ENCODE measurements at regions not wholly inside any gene's neighbourhood (a gene's known extent, or its start where the extent isn't known, plus 50 kb on each side); places are given as distances from the start of the nearest gene placed in this dataset.

DNA sequence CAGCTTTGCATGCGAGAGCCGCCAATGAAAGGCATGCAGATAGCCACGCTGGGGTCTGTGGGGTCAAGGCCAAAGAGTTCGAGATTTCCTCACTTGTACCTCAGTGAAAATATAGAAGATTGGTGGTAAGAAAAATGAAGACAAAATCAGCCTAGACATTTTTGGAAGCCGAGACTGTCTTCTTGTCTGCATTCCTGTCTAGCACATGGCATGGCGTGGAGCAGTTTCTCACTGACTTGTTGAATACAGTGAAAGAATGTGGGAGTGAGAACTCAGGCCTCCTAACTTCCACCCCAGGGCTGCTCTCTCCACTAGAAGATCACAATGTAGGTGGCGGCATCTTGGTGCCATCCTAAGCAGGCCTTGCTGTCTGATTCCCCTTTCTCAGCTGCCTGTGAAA lies 740.8 kb upstream of the HS6ST1 start:
- DNase-seq: no peak

- peak; percentile 37 for DNase-seq
Observed at GRCh38 chr2:129061069-129061768, 742.6 kb upstream of the HS6ST1 start.

GRCh38 chr2:129061769-129062121 lies 743.1 kb upstream of the HS6ST1 start:
- DNase-seq: no peak

DNA sequence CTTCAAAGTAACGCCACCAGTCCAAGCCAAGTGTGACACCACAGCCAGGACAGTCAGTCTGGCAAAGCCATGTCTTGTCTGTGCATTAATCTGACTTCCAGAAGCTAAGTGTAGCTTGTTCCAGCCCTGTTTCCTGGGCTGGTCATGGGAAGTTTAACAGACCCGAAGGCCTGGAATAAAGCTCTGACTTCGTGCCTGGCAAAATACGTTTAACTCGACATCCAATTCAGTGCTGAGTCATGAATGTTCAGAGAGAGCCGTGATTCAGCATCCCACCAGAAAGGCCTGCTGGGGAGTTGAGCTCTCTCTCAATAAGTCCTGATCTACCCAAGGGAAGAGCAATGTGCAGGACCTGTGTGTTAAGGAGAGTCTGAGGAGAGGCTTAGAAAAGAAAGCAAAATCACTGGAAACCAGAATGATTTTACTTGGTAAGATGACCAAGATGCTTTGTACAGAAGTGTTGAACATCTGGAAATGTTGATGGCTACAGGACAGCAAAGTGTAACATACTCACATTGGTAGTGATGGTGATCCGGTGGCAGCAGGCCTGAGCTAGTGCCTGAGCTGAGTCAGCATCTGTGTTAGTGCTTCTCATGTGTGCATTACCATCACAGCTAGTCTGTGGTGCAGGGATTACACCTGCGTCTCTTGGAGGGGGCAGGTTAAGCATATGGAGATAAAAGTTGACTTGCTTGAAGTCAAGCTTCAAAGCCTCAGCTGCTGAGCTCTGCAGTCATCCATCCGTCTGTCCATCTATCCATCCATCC lies 743.7 kb upstream of the HS6ST1 start:
- peak; percentile 45 for DNase-seq

- DNase-seq: no peak
Observed at GRCh38 chr2:129067070-129067469, 748.4 kb upstream of the HS6ST1 start.

- no peak for DNase-seq
Observed at GRCh38 chr2:129067953-129068352, 749.3 kb upstream of the HS6ST1 start.

DNA sequence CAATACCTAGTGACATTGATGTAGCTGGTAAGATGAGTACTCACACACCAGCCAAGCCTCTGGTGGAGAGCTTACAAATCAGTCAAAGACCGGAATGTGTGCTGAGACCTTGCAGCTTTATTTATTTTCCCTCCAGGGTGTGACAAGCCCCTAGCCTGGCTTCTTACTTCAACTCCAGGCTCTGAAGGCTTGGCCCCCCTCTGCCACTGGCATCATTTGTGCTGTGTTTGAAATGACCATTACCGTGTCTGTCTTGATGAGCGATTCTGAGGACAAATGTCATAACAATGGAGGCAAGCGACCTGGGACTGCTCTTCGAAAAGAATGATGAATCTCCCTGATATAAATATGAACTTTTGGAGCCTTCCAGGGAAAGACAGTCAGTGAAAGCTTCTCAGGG lies 749.9 kb upstream of the HS6ST1 start:
- no peak for DNase-seq

DNA sequence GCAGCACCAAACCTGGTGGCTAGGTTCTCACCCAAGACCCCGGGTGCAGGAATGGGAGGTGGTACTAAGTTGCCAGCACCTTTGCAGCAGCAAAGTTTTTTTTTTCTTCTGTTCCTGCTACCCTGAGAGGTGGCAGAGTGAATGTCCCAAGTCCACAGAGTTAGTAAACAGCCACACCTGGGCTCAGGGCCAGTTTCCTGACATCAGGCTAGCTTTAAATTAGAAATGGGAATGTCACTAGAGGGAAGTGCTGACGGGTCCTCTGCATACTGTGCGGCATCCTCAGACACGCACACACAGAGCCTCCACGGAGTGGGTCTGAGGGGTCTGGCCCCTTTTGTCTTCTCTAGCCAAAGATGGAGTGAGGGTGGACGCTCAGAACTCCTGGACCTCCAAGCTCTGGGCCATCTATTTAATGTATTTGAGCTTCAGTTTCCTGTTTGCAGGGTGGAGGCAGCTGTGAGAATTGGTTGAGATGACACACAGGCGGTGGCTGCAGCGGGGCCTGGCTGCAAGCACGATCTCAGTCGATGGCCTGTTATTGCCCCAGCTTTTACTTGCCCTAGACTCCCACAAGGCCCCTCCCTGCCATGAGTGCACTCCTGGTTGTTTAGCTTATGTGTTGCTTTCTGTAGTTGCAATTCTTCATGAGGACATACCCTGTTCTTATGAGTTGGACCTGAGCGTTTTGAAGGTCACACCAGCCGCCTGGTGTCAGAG lies 751.4 kb upstream of the HS6ST1 start:
- no peak for DNase-seq

GRCh38 chr2:129070663-129071062 lies 752.0 kb upstream of the HS6ST1 start:
- no peak for DNase-seq

DNA sequence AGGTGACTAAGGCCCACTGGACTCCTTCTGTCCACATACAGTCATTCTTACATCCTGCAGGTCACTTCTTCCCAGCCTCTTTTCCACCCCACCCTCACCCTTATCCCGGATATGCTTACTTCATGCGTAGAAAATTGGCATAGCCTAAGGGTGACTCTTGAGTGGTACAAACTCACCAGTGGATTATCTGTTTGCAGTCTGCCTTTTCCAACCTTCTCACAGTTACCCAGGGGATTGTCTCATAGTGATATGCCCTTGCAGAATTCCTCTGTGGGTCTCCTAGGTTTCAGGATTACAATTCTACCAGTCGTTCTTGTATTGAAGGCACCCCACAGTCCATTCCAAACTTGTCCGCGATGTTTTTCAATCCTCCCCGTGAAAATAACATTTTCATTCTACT lies 752.9 kb upstream of the HS6ST1 start:
- DNase-seq: no peak

GRCh38 chr2:129074298-129074920 lies 755.7 kb upstream of the HS6ST1 start:
- no peak for DNase-seq

- DNase-seq: no peak
Observed at GRCh38 chr2:129078548-129078947, 759.9 kb upstream of the HS6ST1 start.

GRCh38 chr2:129080715-129081476 lies 762.2 kb upstream of the HS6ST1 start:
- DNase-seq: no peak

GRCh38 chr2:129085386-129085785 lies 766.7 kb upstream of the HS6ST1 start:
- no peak for DNase-seq

DNA sequence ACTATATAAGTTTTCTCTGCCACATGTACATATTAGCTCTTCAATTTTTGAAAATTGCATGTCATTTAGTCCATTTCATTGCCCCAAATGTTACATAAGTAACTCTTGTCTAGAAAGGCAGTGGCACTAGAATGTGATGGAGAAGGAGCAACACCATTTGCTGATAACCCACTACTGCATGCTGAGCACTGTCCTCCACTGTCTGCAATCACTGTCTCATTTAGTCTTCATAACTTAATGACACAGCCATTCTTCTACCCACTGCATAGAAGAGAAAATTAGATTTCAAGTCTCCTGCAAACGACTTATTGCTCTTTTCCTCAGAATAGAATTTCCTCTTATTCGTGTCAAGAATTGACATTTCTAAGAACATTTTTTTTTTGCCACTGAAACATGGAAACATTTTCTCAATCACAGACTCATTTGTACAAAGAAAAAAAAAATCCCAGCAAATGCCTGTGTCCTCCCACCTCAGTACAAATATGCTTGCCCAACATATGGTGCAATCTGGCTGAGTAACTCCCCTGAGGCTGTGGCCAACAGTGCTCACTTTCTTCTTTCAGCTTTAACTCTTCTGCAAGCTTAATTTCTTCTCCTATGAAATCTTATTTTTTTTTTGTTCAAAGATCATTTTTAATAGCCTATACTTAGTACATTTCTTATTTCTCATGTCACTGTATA lies 768.6 kb upstream of the HS6ST1 start:
- no peak for DNase-seq

- DNase-seq: no peak
Observed at GRCh38 chr2:129091620-129092019, 773.0 kb upstream of the HS6ST1 start.

GRCh38 chr2:129092956-129093355 lies 774.3 kb upstream of the HS6ST1 start:
- DNase-seq: no peak

DNA sequence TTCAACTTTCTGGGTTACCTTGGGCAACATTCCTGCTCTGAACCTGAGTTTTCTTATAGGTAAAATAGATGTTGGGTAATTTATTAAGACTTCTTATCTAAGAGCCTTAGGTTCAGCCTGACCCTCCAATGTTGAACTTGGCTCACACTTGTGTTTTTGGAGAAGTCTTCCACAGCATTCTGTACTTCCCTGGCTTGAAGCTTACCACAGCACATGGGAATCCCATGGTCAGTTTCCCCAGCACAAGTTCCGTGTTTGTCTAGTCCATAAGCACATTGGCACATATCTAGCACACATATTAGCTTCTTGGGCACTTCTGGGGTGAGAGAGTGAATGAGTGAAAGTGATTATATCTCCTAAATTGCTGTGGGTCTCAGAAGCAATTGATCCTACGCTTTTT lies 782.5 kb upstream of the HS6ST1 start:
- DNase-seq: no peak

DNA sequence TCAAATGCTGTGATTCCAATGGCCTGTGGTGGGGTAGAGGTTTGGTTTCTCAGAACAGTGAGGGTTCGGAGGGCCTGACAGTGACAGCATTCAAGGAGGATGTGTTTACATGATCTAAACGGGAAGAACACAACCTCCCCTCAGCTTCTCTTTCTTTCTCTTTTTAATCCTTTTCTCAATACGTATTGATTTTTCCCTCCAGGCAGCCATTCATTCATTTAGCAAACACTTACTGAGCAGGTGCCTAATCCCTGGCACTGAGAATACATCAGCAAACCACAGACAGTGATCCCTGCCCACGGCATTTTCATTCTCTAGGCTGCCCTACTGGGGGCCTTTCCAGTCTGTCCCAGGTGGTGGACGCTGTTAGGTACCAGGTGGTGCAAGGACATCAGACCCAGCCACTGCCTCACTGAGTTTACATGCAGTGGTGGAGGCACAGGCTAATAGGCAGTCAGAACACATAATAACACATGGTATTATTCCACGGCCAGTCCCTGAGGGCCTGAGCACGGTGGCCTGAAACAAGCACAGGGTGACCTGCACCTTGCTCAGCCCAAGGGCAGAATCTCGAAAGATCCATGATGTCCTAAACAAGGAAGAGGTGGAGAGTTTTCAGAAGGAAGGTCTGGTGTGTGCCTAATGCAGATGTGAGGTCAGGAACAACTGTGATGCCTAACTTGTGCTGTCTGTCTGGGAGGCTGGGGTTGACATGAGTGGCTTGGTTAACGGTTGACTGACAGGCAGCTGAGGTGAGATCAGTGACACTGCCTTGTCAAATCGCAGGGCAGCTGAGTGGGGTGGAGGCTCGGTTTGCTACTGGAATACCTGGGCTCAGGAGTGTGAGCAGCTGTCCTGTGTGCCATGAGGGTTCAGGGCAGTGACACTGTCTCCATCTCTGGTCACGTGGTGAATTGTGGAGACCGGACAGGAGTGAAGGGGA lies 785.5 kb upstream of the HS6ST1 start:
- no peak for DNase-seq

- no peak for DNase-seq
Observed at GRCh38 chr2:129112181-129112580, 793.5 kb upstream of the HS6ST1 start.

DNA sequence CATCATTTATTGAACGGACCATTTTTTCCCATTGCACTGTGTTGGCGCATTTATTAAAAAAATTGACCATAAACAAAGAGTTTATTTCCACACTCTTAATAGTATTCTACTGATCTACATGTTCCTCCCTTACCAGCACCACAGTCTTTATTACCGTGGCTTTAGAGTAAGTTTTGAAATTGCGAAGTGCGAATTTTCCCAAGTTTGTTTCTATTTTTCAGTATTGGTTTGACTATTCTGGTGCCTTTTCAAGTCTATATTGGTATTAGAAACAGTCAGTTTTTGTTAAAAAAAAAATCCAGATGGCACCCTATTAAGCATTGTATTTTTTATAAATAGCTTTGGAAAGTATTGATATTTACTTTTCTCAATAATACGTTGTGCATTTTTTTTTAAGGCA lies 795.1 kb upstream of the HS6ST1 start:
- no peak for DNase-seq
